ENCODE measurements at regions not wholly inside any gene's neighbourhood (a gene's known extent, or its start where the extent isn't known, plus 50 kb on each side); places are given as distances from the start of the nearest gene placed in this dataset.

DNA sequence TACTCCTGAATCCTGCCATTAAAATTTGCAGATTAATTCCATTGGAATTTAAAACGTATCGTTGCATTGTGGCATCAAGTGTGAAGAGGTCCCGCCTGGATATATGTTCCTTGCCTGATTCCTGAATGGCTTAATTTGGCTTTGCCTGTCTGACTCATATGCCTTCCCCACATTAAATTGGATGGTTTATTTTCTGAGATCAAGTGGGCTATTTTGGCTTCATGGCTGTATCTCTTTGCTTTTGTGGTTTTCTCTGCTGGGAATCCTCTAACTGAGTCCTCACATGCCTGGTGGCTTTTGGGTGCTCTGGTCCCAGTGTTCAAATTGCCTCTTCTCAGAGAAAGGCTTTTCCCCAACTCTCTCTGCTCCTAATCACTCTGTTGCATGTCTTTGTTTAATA lies 127.9 kb upstream of the DYRK2 start:
- in situ Hi-C loops (cut with HindIII; ENCODE audit: low sequenced_read_pairs) = no loop called here
- DNase-seq (ENCODE audit: low read depth) = no peak
- TF ChIP-seq, protein P1, sequence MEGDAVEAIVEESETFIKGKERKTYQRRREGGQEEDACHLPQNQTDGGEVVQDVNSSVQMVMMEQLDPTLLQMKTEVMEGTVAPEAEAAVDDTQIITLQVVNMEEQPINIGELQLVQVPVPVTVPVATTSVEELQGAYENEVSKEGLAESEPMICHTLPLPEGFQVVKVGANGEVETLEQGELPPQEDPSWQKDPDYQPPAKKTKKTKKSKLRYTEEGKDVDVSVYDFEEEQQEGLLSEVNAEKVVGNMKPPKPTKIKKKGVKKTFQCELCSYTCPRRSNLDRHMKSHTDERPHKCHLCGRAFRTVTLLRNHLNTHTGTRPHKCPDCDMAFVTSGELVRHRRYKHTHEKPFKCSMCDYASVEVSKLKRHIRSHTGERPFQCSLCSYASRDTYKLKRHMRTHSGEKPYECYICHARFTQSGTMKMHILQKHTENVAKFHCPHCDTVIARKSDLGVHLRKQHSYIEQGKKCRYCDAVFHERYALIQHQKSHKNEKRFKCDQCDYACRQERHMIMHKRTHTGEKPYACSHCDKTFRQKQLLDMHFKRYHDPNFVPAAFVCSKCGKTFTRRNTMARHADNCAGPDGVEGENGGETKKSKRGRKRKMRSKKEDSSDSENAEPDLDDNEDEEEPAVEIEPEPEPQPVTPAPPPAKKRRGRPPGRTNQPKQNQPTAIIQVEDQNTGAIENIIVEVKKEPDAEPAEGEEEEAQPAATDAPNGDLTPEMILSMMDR (IDR thresholded peaks at IDR 0.05; ENCODE audit: low read depth, low read length, missing control alignments) = no peak
- no peak overlapping the region for H3K4me3 ChIP-seq (ENCODE audit: low read depth, low read length)

DNA sequence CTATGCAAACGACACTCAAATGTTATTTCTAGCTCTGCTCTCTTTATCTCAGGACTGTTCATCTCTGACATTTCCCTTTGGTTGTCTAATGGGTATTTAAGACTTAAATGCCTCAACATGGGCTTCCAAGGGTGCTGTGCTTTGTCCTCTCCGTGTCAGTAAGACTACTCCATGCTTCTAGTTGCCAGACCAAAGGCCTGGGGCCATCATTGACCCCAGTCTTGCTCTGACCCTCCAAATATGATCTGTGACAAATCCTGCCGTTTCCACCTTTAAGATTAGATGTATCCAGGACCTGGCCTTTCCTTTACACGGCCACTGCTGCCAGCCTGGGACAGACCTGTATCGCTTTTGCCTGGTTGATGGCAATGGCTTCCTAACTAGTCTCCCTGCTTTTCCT lies 126.3 kb upstream of the DYRK2 start:
- TF ChIP-seq, protein P1 (IDR thresholded peaks at IDR 0.05; ENCODE audit: low read depth, low read length, missing control alignments) = no peak
- DNase-seq (ENCODE audit: low read depth) = no peak
- in situ Hi-C loops (cut with HindIII; ENCODE audit: low sequenced_read_pairs) = no loop called here
- H3K4me3 ChIP-seq (ENCODE audit: low read depth, low read length) = no peak overlapping the region

DNA sequence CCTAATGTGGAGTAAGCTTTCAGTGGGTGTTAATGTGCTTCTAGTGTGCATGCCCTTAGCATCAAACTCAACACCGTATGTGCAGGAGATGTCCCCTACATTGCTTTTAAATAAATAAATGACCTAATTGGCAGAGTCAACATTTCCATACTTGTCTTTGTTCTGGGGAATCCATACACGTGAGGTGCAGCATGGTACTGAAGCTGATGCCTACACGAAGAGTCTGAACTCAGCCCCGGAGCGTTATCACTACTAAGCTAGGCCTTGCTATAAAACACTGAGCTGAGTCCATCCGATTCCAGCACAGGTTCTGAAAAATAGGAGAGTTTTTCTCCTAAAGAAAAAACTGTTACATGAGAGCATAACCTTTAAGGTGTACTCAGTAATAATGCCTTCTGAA lies 125.0 kb upstream of the DYRK2 start:
- no peak for DNase-seq (ENCODE audit: low read depth)
- no peak overlapping the region for H3K4me3 ChIP-seq (ENCODE audit: low read depth, low read length)
- TF ChIP-seq, protein P1 (IDR thresholded peaks at IDR 0.05; ENCODE audit: low read depth, low read length, missing control alignments) = no peak
- in situ Hi-C loops (cut with HindIII; ENCODE audit: low sequenced_read_pairs) = no loop called here

DNA sequence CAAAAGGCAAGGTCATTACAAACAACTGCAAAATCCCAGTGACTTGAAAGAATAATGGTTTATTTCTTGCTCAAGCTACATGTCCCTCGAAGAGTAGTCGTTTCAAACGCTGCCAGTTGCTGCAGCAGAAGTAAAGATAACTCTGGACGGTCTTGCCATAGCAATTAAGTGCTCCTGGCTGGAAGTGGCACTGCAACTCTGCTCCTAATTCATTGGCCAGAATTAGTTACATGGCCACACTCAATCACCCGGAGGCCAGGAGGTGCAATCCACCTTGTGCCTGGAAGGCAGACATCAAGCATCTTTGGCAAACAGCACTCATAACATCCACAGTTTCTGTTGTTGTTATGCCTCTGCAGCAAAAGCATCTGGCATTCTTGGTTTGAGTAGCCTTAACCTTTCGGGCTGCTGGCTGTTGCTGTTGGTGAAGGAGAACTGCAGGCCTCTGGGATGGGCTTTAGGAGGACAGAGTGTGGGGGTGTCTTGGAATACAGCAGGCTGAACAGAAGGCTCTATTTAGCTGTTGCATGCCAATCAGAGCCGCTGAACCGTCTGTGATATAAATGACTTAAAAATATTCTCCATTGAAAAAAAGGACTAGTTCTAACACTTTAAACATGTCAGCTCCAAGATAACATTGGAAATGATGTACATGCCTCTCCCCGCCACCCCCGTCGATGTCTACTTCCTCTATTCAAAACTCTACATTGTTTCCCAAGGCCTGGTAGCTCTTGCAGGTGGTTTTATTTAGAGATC lies 123.5 kb upstream of the DYRK2 start:
- in situ Hi-C loops (cut with HindIII; ENCODE audit: low sequenced_read_pairs) = no loop called here
- no peak for DNase-seq (ENCODE audit: low read depth)

DNA sequence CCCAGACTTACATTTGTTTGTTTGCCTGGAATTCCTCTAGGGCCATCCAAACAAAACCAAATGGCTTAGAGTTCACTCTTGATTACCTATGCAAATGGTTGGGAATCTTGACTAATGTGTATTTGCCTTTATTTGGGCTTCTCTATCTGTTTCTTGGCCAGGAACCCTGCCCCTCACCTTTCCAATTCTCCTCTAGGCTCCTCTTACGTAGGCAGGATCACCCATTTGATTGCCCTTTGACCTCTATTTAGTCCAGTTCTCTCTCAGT lies 123.0 kb upstream of the DYRK2 start:
- TF ChIP-seq, protein P1 (IDR thresholded peaks at IDR 0.05; ENCODE audit: low read depth, low read length, missing control alignments) = no peak
- in situ Hi-C loops (cut with HindIII; ENCODE audit: low sequenced_read_pairs) = no loop called here
- no peak overlapping the region for H3K4me3 ChIP-seq (ENCODE audit: low read depth, low read length)
- DNase-seq (ENCODE audit: low read depth) = no peak

More for the DNA sequence above, 123.5 kb upstream of the DYRK2 start:
- TF ChIP-seq, protein P1 (IDR thresholded peaks at IDR 0.05; ENCODE audit: low read depth, low read length, missing control alignments) = no peak
- no peak overlapping the region for H3K4me3 ChIP-seq (ENCODE audit: low read depth, low read length)

DNA sequence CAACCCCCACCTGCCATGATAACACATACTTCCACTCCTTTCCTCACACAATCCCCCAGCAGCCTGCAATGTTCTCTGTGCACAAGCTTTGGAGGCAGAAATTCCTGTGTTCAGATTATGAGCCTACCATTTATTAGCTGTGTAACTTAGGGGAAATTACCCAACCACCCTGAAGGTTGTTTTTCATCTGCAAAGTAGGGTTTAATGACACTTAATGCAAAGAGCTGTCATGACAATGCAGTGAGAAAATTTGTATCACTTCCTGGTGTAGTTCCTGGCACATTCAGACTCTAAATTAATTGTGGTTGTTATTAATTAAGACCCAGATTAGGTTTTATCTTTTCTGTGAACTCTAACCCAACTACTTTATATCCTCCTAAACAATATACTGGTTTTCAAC lies 122.4 kb upstream of the DYRK2 start:
- no peak for DNase-seq (ENCODE audit: low read depth)
- TF ChIP-seq, protein P1 (IDR thresholded peaks at IDR 0.05; ENCODE audit: low read depth, low read length, missing control alignments) = no peak
- no peak overlapping the region for H3K4me3 ChIP-seq (ENCODE audit: low read depth, low read length)
- in situ Hi-C loops (cut with HindIII; ENCODE audit: low sequenced_read_pairs) = no loop called here

All from astrocyte of the cerebellum (primary cell).